CD14-positive monocyte (primary cell): ENCODE measurements at regions not wholly inside any gene's neighbourhood (a gene's known extent, or its start where the extent isn't known, plus 50 kb on each side); places are given as distances from the start of the nearest gene placed in this dataset.

Source experiments
- DNase-seq, 3 donors: peaks; one replicate each; pipeline ENCODE4 v3.0.0-alpha.2; 2011 to 2022
- H2AFZ ChIP-seq: 2 replicates; pipeline ENCODE4 v1.6.0; 2012; ENCODE audit warnings: mild to moderate bottlenecking, low read depth, low read length, inconsistent platforms; ENCODE audit not compliant: insufficient read depth, poor library complexity, severe bottlenecking
- H3K27ac ChIP-seq, 2 donors: 1 replicate in 1 of 2; 2 replicates in 1 of 2; pipeline ENCODE4 v1.5.1; 2012 to 2013; ENCODE audit warnings: low read length in 2 of 2, control low read depth in 1 of 2, inconsistent platforms in 1 of 2, low read depth in 1 of 2, mild to moderate bottlenecking in 1 of 2
- H3K27me3 ChIP-seq, 2 donors: one replicate each; pipeline versions ENCODE4 v1.6.0 to v1.6.1; 2011 to 2013; ENCODE audit warnings: low read length in 2 of 2; ENCODE audit not compliant: control insufficient read depth in 2 of 2, insufficient read depth in 2 of 2
- H3K36me3 ChIP-seq, 2 donors: replicated peaks in 1 of 2; 1 replicate in 1 of 2; 2 replicates in 1 of 2; pipeline versions ENCODE4 v1.5.1 to v1.6.1; 2012 to 2013; ENCODE audit warnings: low read length in 2 of 2, control low read depth in 1 of 2, inconsistent platforms in 1 of 2, mild to moderate bottlenecking in 1 of 2; ENCODE audit not compliant: insufficient read depth in 2 of 2, control insufficient read depth in 1 of 2
- H3K4me1 ChIP-seq, 2 donors: 1 replicate in 1 of 2; 2 replicates in 1 of 2; pipeline versions ENCODE4 v1.5.1 to v1.6.1; 2012 to 2013; ENCODE audit warnings: low read length in 2 of 2, control low read depth in 1 of 2, inconsistent platforms in 1 of 2, mild to moderate bottlenecking in 1 of 2, moderate library complexity in 1 of 2; ENCODE audit not compliant: insufficient read depth in 2 of 2, control insufficient read depth in 1 of 2
- H3K4me2 ChIP-seq: replicated peaks from 2 replicates; pipeline ENCODE3; 2012; ENCODE audit warnings: low read length, moderate library complexity, mild to moderate bottlenecking; ENCODE audit not compliant: poor library complexity, severe bottlenecking; ENCODE audit errors: extremely low read depth
- H3K4me3 ChIP-seq, 3 experiments: fragments of 200-600 bp in 1 of 3; sonication (generic) in 1 of 3; replicated peaks in 1 of 3; 1 replicate in 2 of 3; 2 replicates in 1 of 3; pipeline ENCODE4 v1.5.1; 2011 to 2013; ENCODE audit warnings: low read length in 3 of 3, mild to moderate bottlenecking in 3 of 3, control low read depth in 2 of 3, low read depth in 2 of 3, inconsistent platforms in 1 of 3, moderate library complexity in 1 of 3
- H3K79me2 ChIP-seq: 2 replicates; pipeline ENCODE4 v1.6.0; 2012; ENCODE audit warnings: mild to moderate bottlenecking, control low read depth, inconsistent platforms, low read length, moderate library complexity; ENCODE audit not compliant: insufficient read depth
- H3K9ac ChIP-seq: 2 replicates; pipeline ENCODE4 v1.6.0; 2017; ENCODE audit warnings: low read length, mild to moderate bottlenecking; ENCODE audit not compliant: insufficient read depth, poor library complexity, severe bottlenecking
- H3K9me3 ChIP-seq, 2 donors: replicated peaks in 1 of 2; 1 replicate in 1 of 2; 2 replicates in 1 of 2; pipeline versions ENCODE4 v1.5.1 to v1.6.1; 2012 to 2013; ENCODE audit warnings: low read length in 2 of 2, control low read depth in 1 of 2; ENCODE audit not compliant: control insufficient read depth in 1 of 2, insufficient read depth in 1 of 2
- H4K20me1 ChIP-seq: 2 replicates; pipeline ENCODE4 v1.6.0; 2012; ENCODE audit warnings: mild to moderate bottlenecking, low read length, control low read depth, moderate library complexity; ENCODE audit not compliant: insufficient read depth
- H3K27ac Mint-ChIP-seq, 7 donors: one replicate each; pipeline ENCODE4 v1.8.0; 2020; ENCODE audit warnings: mild to moderate bottlenecking in 7 of 7, mixed read lengths in 7 of 7, moderate library complexity in 6 of 7, inconsistent platforms in 2 of 7
- H3K27me3 Mint-ChIP-seq, 3 donors: one replicate each; pipeline ENCODE4 v1.8.0; 2021 to 2022; ENCODE audit warnings: low read depth in 3 of 3, mild to moderate bottlenecking in 3 of 3, mixed read lengths in 3 of 3, moderate library complexity in 3 of 3, inconsistent platforms in 1 of 3
- H3K36me3 Mint-ChIP-seq, 2 donors: one replicate each; pipeline ENCODE4 v1.8.0; 2020; ENCODE audit warnings: mixed read lengths in 2 of 2, inconsistent platforms in 1 of 2, mild to moderate bottlenecking in 1 of 2
- H3K4me1 Mint-ChIP-seq: one replicate; pipeline ENCODE4 v1.8.0; 2020; ENCODE audit warnings: mild to moderate bottlenecking, mixed read lengths
- H3K4me3 Mint-ChIP-seq, 2 donors: one replicate each; pipeline ENCODE4 v1.8.0; 2020; ENCODE audit warnings: mild to moderate bottlenecking in 2 of 2, mixed read lengths in 2 of 2, moderate library complexity in 1 of 2
- H3K9me3 Mint-ChIP-seq, 7 donors: one replicate each; pipeline ENCODE4 v1.8.0; 2020 to 2022; ENCODE audit warnings: mixed read lengths in 7 of 7, mild to moderate bottlenecking in 6 of 7, moderate library complexity in 6 of 7, inconsistent platforms in 2 of 7
- CTCF ChIP-seq: fragments of 200-600 bp; IDR thresholded peaks from one replicate; pipeline ENCODE4 v1.8.0; 2022; ENCODE audit warnings: antibody characterized with exemption, mild to moderate bottlenecking
- WGBS: methylation state at CpG from one replicate; pipeline ENCODE4 v1.1.5; 2013; ENCODE audit warnings: missing lambda C conversion rate; ENCODE audit not compliant: insufficient coverage; 5-methylcytosine and 5-hydroxymethylcytosine counted together
- intact Hi-C, 2 donors: fragments of 100-400 bp; cut with micrococcal nuclease; formaldehyde crosslinking; loops; one replicate each; pipeline versions ENCODE4 v1.15.0 to v1.15.1; 2023

- peaks cover 11 to 23% of the 10 kb centered on the region in 2 donors for H3K36me3 Mint-ChIP-seq
- H2AFZ ChIP-seq = peak overlapping the region; percentile 84
- H3K27me3 Mint-ChIP-seq = peaks cover 22 to 89% (median 45%) of the 10 kb centered on the region in 3 donors
- 33% methylated on average over 66 of the region's 89 CpGs for WGBS
- H3K4me3 ChIP-seq = peak overlapping the region; percentile 48 to 79 (median 48)
- peak overlapping the region; percentile 85 for H3K4me2 ChIP-seq
- no peaks in the 10 kb centered on the region for H4K20me1 ChIP-seq
- no peaks in the 10 kb centered on the region for H3K9me3 ChIP-seq
- no peaks in the 10 kb centered on the region for H3K79me2 ChIP-seq
- no peak overlapping the region for H3K27ac ChIP-seq
- peaks cover 15 to 76% of the 10 kb centered on the region in 2 donors for H3K27me3 ChIP-seq
- intact Hi-C loops = no loop called here
- peak overlapping the region; percentile 90 to 95 for H3K4me3 Mint-ChIP-seq
- H3K36me3 ChIP-seq = no peaks in the 10 kb centered on the region
- peaks cover 17 to 20% of the 10 kb centered on the region in 2 donors for H3K4me1 ChIP-seq
- DNase-seq = peak in 2 of 3 donors; percentile 7 to 15
- peaks cover 0 to 18% (median 10%) of the 10 kb centered on the region in 7 donors for H3K9me3 Mint-ChIP-seq
- peak overlapping the region in 4 of 7 donors; percentile 24 to 79 (median 59) for H3K27ac Mint-ChIP-seq
- peaks cover 36% of the 10 kb centered on the region for H3K4me1 Mint-ChIP-seq
- H3K9ac ChIP-seq = peak overlapping the region; percentile 60
- TF ChIP-seq CTCF = no peak
Measured at GRCh38 chr5:77851176-77852067, 75.3 kb upstream of the TBCA start.

- Histone ChIP-seq H3K27ac (no peak overlapping the region), H3K27me3 (peaks cover 18 to 78% of the 10 kb centered on the region in 2 donors), H3K4me2 (peak overlapping the region; percentile 85), H3K4me3 (peak overlapping the region in 1 of 3 experiments; percentile 79), H3K4me1 (peaks cover 17 to 20% of the 10 kb centered on the region in 2 donors), H3K36me3 (no peaks in the 10 kb centered on the region), H3K79me2 (no peaks in the 10 kb centered on the region), H3K9ac (peak overlapping the region; percentile 60), H4K20me1 (no peaks in the 10 kb centered on the region), H2AFZ (peak overlapping the region; percentile 84), H3K9me3 (no peaks in the 10 kb centered on the region)
- DNase-seq = no peak
- no peak for TF ChIP-seq CTCF
- H3K36me3 Mint-ChIP-seq = peaks cover 11 to 28% of the 10 kb centered on the region in 2 donors
- H3K27me3 Mint-ChIP-seq = peaks cover 25 to 90% (median 42%) of the 10 kb centered on the region in 3 donors
- peaks cover 0 to 19% (median 10%) of the 10 kb centered on the region in 7 donors for H3K9me3 Mint-ChIP-seq
- no peak overlapping the region for H3K27ac Mint-ChIP-seq
- WGBS = 97% methylated on average over 23 of the region's 30 CpGs
- intact Hi-C loops = no loop called here
- H3K4me3 Mint-ChIP-seq = peak overlapping the region; percentile 90 to 95
- H3K4me1 Mint-ChIP-seq = peaks cover 37% of the 10 kb centered on the region
Measured at GRCh38 chr5:77850536-77851175, 74.5 kb upstream of the TBCA start.
